WTC11 (cell line): ENCODE measurements at regions not wholly inside any gene's neighbourhood (a gene's known extent, or its start where the extent isn't known, plus 50 kb on each side); places are given as distances from the start of the nearest gene placed in this dataset.

Experiments
- ATF6 ChIP-seq: sonication (generic); formaldehyde crosslinking; IDR thresholded peaks from 2 replicates; pipeline ENCODE4 v1.8.1; 2023; ENCODE audit warnings: mild to moderate bottlenecking, missing genetic modification reagents
- FOXJ3 ChIP-seq: sonication (generic); formaldehyde crosslinking; IDR thresholded peaks from 2 replicates; pipeline ENCODE4 v1.9.0; 2021; ENCODE audit warnings: missing genetic modification reagents, mild to moderate bottlenecking, borderline replicate concordance
- FOXK1 ChIP-seq: sonication (generic); formaldehyde crosslinking; IDR thresholded peaks from 2 replicates; pipeline ENCODE4 v1.8.0; 2022; ENCODE audit warnings: mild to moderate bottlenecking, moderate library complexity, missing genetic modification reagents
- NFATC4 ChIP-seq: fragments of 250-450 bp; sonication (Bioruptor Pico); IDR thresholded peaks from 2 replicates; pipeline ENCODE4 v1.9.0; 2021; ENCODE audit warnings: mild to moderate bottlenecking
- NFYB ChIP-seq: sonication (generic); formaldehyde crosslinking; conservative IDR thresholded peaks from 2 replicates; pipeline ENCODE4 v1.8.0; 2022; ENCODE audit warnings: low read depth, missing genetic modification reagents
- RORB ChIP-seq: fragments of 250-450 bp; sonication (Bioruptor Pico); IDR thresholded peaks from 2 replicates; pipeline ENCODE4 v1.9.0; 2021; ENCODE audit warnings: mild to moderate bottlenecking
- ZBTB21 ChIP-seq: sonication (generic); formaldehyde crosslinking; IDR thresholded peaks from 2 replicates; pipeline ENCODE4 v1.8.1; 2023; ENCODE audit warnings: mild to moderate bottlenecking, missing genetic modification reagents, borderline replicate concordance
- ZNF121 ChIP-seq: sonication (generic); formaldehyde crosslinking; IDR thresholded peaks from 2 replicates; pipeline ENCODE4 v1.8.0; 2023; ENCODE audit warnings: missing genetic modification reagents
- ZNF263 ChIP-seq: sonication (generic); formaldehyde crosslinking; IDR thresholded peaks from 2 replicates; pipeline ENCODE4 v1.8.1; 2022; ENCODE audit warnings: low read depth, mild to moderate bottlenecking, moderate library complexity, missing genetic modification reagents
- TF ChIP-seq, protein P1 (sequence below): fragments of 200-600 bp; IDR thresholded peaks from 2 replicates; pipeline ENCODE4 v1.8.0; 2022; ENCODE audit warnings: antibody characterized with exemption
- TF ChIP-seq, protein P2 (sequence below): sonication (generic); formaldehyde crosslinking; IDR thresholded peaks from 2 replicates; pipeline ENCODE4 v1.8.1; 2022; ENCODE audit warnings: low read depth, missing genetic modification reagents, borderline replicate concordance
- TF ChIP-seq, protein P3 (sequence below): sonication (generic); formaldehyde crosslinking; IDR thresholded peaks from 2 replicates; pipeline ENCODE4 v1.8.0; 2022; ENCODE audit warnings: mild to moderate bottlenecking, missing genetic modification reagents

DNA sequence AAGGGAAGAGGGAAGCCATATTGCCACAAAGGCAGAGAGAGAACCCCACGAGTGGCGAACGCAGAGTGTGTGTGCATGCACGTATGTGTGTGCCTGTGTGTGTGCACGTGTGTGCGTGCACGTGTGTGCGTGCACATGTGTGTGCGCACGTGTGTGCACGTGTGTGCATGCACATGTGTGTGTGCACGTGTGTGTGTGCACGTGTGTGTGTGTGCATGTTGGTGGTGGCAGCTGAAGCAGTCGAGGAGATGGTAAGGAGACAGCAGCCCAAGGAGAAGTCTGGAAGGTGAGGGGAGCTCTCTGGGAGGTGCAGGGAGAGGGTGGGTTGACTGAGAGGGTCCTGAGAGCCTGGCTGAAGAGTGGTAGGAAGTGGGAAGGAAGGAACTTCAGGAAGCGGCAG, 94.1 kb upstream of the NECTIN1 start:
- TF ChIP-seq, protein P1, sequence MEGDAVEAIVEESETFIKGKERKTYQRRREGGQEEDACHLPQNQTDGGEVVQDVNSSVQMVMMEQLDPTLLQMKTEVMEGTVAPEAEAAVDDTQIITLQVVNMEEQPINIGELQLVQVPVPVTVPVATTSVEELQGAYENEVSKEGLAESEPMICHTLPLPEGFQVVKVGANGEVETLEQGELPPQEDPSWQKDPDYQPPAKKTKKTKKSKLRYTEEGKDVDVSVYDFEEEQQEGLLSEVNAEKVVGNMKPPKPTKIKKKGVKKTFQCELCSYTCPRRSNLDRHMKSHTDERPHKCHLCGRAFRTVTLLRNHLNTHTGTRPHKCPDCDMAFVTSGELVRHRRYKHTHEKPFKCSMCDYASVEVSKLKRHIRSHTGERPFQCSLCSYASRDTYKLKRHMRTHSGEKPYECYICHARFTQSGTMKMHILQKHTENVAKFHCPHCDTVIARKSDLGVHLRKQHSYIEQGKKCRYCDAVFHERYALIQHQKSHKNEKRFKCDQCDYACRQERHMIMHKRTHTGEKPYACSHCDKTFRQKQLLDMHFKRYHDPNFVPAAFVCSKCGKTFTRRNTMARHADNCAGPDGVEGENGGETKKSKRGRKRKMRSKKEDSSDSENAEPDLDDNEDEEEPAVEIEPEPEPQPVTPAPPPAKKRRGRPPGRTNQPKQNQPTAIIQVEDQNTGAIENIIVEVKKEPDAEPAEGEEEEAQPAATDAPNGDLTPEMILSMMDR, result no peak
- TF ChIP-seq, protein P2, sequence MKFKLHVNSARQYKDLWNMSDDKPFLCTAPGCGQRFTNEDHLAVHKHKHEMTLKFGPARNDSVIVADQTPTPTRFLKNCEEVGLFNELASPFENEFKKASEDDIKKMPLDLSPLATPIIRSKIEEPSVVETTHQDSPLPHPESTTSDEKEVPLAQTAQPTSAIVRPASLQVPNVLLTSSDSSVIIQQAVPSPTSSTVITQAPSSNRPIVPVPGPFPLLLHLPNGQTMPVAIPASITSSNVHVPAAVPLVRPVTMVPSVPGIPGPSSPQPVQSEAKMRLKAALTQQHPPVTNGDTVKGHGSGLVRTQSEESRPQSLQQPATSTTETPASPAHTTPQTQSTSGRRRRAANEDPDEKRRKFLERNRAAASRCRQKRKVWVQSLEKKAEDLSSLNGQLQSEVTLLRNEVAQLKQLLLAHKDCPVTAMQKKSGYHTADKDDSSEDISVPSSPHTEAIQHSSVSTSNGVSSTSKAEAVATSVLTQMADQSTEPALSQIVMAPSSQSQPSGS, result no peak
- TF ChIP-seq NFATC4 (CRISPR knock-in tag) (no peak), RORB (CRISPR knock-in tag) (no peak), FOXJ3 (CRISPR knock-in tag) (no peak), ZNF263 (no peak), ZBTB21 (CRISPR knock-in tag) (no peak), NFYB (CRISPR knock-in tag) (no peak), FOXK1 (CRISPR knock-in tag) (no peak), ATF6 (no peak), ZNF121 (CRISPR knock-in tag) (no peak)
- TF ChIP-seq, protein P3, sequence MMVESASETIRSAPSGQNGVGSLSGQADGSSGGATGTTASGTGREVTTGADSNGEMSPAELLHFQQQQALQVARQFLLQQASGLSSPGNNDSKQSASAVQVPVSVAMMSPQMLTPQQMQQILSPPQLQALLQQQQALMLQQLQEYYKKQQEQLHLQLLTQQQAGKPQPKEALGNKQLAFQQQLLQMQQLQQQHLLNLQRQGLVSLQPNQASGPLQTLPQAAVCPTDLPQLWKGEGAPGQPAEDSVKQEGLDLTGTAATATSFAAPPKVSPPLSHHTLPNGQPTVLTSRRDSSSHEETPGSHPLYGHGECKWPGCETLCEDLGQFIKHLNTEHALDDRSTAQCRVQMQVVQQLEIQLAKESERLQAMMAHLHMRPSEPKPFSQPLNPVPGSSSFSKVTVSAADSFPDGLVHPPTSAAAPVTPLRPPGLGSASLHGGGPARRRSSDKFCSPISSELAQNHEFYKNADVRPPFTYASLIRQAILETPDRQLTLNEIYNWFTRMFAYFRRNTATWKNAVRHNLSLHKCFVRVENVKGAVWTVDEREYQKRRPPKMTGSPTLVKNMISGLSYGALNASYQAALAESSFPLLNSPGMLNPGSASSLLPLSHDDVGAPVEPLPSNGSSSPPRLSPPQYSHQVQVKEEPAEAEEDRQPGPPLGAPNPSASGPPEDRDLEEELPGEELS (CRISPR knock-in tag), result no peak
